T-helper 2 cell (primary cell): ENCODE measurements at regions not wholly inside any gene's neighbourhood (a gene's known extent, or its start where the extent isn't known, plus 50 kb on each side); places are given as distances from the start of the nearest gene placed in this dataset.

Experiments used
- DNase-seq, 5 experiments: peaks; one replicate each; pipeline versions ENCODE4 v3.0.0 to v3.0.0-alpha.2; 2012 to 2022

DNA sequence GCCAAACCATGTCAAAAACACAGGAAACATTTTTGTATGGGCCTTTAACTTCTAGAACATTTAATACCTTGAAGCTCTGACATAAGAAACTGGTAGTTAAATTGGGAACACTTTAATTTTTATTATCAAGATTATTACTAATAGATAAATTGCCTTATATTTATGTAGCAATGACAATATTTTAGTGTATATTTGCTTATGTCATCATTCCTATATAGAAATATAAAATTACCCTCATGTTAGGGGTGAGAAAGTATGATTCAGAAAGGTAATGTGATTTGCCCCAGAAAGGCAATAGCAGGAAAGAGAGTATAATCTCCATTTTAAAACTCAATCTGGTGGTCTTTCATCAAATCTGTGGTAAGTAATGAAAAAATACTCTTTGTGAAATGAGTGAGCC is 147.4 kb downstream of the IL15 start:
- DNase-seq: no peak

DNA sequence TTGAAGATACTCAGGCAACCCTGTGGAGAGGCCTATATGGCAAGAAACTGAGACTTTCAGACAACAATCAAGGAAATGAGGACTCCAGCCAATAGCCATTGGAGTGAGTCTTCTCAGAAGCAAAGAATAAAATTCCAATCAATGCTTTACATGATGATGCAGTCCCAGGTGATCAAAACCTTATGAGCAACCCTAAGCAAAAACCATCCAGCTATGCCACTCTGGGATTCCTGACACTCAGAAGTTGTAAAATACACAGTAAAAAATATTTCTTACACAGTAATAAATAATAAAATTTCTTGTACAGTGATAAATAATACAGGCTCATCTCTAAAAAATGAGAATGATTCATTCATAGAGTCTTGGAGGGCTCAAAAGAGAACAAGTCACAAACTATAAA is 150.6 kb downstream of the IL15 start:
- no peak for DNase-seq

DNA sequence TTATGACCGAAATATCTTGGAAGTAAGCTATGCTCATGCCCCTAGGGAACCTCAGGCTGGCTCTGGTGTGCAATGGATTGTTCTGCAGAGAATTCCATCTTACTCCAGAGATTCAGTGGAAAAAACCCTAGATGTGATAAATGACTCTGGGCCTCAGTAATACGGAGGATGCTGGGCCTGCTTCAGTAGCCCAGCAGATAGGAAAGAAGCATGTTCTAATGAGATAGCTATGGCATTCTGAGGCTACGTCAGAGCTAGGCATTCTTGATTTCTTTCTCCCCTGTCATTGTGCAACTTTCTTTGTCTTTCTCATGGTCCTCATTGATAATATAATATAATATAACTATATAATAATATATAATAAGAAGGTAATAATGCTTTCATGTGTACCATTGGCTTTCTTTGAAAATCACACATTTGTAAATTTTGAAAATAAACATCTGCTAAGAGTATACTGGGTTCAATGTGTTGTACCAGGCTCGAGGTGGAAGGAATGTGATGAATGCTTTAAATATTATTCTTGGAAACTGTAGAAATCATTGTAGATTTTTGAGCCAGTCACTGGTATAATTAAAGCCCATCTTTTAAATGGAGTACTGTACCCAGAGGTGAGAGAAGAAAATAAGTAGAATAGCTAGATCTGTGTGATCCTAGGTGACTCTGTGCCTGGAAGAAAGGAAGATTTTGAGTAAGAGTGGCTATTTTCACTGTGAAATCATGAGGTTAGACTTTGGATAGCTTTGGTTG is 152.0 kb downstream of the IL15 start:
- no peak for DNase-seq

DNA sequence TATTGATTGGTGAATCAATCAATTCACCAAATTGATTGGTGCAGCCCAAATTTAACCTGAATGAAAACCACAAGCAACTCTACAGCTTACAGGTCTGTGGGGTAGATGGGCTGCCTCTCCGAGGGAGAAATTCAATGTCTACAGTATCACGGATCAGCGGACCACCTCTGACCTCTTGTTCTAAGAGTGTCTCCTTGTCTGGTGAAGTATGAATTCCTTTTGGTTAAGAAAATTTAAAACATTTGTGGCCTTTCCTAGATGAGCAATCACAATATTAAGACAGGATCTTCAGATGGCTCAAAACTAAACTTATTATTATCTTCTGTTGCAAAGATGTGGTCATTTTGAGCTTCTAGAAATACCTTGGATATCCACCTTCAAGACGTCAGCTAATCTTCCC is 153.3 kb downstream of the IL15 start:
- DNase-seq: no peak

GRCh38 chr4:141792164-141792563 is 155.8 kb downstream of the IL15 start:
- DNase-seq: no peak

DNA sequence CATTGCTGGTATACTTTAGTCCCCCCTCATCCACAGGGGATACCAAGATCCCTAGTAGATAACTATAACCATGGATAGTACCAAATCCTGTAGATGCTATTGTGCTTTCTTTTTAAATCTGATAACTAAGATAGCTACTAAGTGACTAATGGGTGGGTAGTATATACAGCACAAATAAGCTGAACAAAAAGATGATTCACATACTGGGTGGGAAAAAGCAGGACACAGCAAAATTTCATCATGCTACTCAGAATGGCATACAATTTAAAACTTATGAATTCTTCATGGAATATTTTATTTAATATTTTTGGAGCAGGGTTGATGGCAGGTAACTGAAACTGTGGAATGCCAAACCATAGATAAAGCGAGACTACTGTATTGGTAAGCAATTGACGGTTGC is 161.6 kb downstream of the IL15 start:
- DNase-seq: no peak

GRCh38 chr4:141801558-141801957 is 165.2 kb downstream of the IL15 start:
- DNase-seq: no peak

DNA sequence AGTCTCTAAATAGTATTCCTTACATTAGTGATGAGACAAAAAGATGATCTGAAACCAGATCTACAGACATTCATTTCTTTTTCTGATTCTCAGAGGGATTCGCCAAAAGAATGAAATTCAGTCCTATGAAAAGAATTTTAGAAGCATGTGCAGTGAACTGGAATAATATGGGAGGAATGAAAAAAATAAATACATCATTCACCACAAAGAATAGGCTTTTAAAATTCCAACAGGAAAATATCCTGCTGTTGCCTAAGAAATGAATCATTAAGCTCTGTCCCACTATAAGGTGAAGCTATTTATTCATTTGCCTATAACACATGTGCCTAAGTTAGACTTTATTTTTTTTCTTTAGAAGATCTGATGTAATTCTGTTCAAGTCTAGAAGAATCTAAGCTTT is 165.9 kb downstream of the IL15 start:
- no peak for DNase-seq

- no peak for DNase-seq
Observed at GRCh38 chr4:141804836-141805235, 168.5 kb downstream of the IL15 start.

DNA sequence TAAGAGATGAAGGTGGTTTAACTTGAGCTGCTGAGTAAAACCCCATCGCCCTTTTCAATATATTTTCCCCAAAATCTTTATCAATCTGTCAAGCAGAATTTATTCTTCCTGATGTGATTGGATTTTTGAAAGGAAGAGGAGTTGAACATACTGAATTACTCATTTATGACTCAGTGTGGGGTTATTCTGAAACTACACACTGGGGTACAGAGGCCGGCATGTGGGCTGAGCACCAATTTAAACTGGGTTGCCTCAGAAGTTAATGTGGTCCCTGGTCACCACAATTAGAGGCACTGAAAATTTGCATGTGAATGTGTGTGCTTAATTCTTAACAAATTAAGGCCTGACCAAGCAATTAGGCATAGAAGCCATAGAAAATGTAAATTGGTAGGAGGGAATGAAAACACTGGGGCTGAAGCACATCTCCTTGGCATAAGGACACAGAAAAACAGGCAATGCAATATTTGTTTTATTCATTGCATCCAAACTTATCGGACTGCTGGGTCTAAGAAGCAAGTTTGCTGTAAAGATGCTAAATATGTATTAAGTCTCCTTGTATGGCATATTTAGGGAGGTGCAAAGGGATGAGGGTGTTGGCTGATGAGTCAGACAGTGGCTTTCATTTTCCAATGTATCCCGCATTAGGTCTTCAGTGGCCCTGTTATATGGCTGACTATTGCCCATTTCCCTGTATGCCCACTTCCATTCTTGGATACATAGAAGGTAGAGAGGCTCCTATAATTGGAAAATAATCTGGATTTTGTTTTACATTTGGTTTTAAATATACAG is 170.9 kb downstream of the IL15 start:
- no peak for DNase-seq

- no peak for DNase-seq
Observed at GRCh38 chr4:141810038-141810711, 173.8 kb downstream of the IL15 start.

- DNase-seq: no peak
Observed at GRCh38 chr4:141810712-141811375, 174.5 kb downstream of the IL15 start.

- no peak for DNase-seq
Observed at GRCh38 chr4:141812158-141812557, 175.8 kb downstream of the IL15 start.

DNA sequence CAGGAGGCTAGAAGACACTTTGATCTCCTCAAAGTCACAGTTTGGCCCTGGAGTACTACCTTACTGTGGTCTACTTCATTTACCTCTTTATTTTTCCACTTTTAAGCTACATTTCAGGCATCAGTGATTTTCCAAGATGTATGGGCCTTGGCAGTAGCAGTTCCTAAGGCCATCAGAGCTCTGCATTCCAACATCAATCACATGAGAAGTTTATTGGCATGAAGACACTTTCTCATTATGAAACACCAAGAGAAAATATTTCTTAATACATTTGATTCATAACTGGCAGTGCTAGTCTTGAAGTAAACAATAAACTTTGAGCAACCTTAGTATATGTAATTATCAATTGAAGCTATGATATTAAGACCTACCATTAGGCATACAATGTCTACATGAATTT is 178.1 kb downstream of the IL15 start:
- DNase-seq: no peak

- DNase-seq: no peak
Observed at GRCh38 chr4:141815646-141816045, 179.3 kb downstream of the IL15 start.

GRCh38 chr4:141826260-141826659 is 189.9 kb downstream of the IL15 start:
- DNase-seq: no peak

GRCh38 chr4:141833209-141833608 is 196.8 kb downstream of the IL15 start:
- no peak for DNase-seq

DNA sequence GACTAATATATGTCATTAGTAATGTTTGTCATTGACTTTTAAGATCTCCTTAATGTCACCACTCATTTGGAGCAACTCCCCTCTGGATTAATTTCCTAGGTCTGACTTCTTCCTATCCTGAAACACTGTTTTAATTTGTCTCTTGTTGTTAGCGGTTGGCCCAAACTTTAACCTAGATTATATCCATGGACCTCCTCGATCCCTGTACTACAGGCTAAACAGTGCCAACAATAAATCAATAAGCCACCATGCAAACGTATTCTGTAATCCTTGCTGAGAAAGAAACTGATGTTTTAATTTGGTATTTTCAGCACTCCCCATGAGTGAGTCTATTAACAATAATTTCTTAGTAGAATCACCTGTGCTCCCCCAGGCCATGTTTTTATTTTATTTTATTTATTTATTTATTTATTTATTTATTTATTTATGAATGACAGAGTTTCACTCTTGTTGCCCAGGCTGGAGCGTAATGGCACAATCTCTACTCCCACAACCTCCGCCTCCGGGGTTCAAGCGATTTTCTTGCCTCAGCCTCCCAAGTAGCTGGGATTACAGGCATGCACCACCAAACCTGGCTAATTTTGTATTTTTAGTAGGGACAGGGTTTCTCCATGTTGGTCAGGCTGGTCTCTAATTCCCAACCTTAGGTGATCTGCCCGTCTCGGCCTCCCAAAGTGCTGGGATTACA is 204.1 kb downstream of the IL15 start:
- no peak for DNase-seq

DNA sequence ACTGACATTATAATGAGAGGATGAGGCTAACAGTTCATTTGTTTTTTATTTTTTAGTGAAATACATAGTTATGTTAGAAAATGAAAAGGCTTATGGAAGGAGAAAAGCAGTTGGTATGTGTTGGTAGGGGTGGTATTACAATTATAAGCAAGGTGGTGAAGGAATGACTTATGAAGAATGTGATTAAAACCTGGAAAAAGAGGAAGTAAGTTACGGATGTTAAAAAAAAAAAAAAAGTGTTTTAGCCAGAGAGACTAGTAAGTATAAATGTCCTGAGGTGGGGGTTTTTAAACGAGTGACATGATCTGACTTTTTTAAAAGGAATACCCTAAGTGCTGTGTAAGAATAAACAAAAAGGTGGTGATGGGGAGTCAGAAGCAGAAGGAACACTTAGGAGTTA is 206.8 kb downstream of the IL15 start:
- DNase-seq: no peak

GRCh38 chr4:141845901-141846300 is 209.5 kb downstream of the IL15 start:
- DNase-seq: no peak

DNA sequence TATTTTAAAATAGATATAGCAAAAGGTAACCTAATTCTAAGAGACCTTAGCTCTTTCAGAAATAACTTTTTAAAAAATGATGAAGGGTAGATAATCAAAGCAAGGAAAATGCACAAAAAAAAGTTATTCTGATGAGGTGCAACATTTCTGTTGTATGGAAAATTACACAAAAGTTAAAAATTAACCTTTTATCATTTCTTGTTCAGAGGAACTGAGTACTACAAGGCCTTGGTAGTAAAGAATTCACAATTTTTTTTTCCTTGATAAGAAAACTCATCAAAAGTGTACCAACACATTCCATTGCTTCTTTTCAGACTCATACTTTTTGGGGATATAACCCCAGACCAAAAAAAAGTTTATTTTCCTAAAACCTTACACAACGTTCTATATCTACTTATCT is 213.0 kb downstream of the IL15 start:
- no peak for DNase-seq

DNA sequence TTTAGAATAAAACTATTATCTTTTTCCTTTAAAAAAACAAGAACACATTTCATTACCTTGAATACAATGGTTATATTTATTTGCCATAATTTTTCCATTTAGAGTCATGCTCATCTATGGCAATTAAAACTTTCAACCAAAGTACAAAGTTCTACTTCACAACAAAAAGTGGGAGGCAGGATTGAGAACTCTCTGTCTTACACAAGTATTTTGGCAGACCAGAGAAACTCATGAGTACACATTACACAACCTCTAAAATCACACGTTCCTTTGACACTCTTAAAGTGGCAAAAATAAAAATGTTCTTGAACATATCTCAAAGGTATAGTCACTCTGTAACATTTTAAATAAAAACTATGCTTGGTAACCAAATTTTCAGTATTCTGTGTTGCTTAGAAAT is 213.4 kb downstream of the IL15 start:
- DNase-seq: no peak
